NB4 (cell line): ENCODE measurements at regions not wholly inside any gene's neighbourhood (a gene's known extent, or its start where the extent isn't known, plus 50 kb on each side); places are given as distances from the start of the nearest gene placed in this dataset.

Experiments
- DNase-seq: peaks from one replicate; pipeline ENCODE4 v3.0.0; 2010; ENCODE audit warnings: low read depth
- H3K4me3 ChIP-seq: one replicate; pipeline ENCODE4 v1.5.1; 2011; ENCODE audit warnings: mild to moderate bottlenecking, low read depth, low read length, moderate library complexity
- CTCF ChIP-seq: IDR thresholded peaks from one replicate; pipeline ENCODE4 v1.5.1; 2012; ENCODE audit warnings: low read depth, low read length
- MYC ChIP-seq: IDR thresholded peaks from 2 replicates; pipeline ENCODE4 v1.6.1; 2011; ENCODE audit warnings: low read depth, low read length
- POLR2A ChIP-seq: IDR thresholded peaks from 2 replicates; pipeline ENCODE4 v1.6.1; 2011; ENCODE audit warnings: mild to moderate bottlenecking; ENCODE audit not compliant: insufficient read length; ENCODE audit errors: extremely low read depth
- TF ChIP-seq, protein P1 (sequence below): IDR thresholded peaks from 2 replicates; pipeline ENCODE4 v1.6.1; 2011; ENCODE audit warnings: low read depth, low read length

DNA sequence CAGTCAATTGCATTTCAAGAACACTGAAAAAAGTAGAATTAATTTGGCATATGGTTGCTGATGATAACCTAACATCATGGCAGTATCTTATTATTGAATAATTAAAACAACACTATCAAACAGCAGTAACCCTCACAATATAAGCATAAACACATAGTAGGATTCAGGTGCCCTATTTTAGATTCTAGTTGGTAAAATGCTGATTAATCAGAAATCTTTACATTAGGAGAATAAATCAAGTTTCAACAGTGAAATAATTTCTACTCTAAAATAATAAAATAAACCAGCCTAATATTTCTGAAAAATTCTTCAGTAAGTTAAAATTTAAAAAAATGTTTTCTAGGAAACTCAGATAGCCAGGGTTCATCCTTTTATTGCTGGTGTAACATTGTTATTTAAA is 76.4 kb upstream of the NUDT12 start:
- DNase-seq = no peak
- TF ChIP-seq CTCF = no peak
- TF ChIP-seq MYC = no peak
- TF ChIP-seq, protein P1, sequence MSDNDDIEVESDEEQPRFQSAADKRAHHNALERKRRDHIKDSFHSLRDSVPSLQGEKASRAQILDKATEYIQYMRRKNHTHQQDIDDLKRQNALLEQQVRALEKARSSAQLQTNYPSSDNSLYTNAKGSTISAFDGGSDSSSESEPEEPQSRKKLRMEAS = no peak
- no peak for TF ChIP-seq POLR2A
- H3K4me3 ChIP-seq = no peak overlapping the region

GRCh38 chr5:103624675-103625074 is 62.1 kb upstream of the NUDT12 start:
- no peak overlapping the region for H3K4me3 ChIP-seq
- no peak for DNase-seq
- TF ChIP-seq MYC (no peak), POLR2A (no peak), CTCF (no peak)
- TF ChIP-seq, protein P1 = no peak

- DNase-seq = no peak
- no peak overlapping the region for H3K4me3 ChIP-seq
- TF ChIP-seq MYC (no peak), CTCF (no peak), POLR2A (no peak)
- TF ChIP-seq, protein P1 = no peak
Measured at GRCh38 chr5:103624035-103624480, 61.5 kb upstream of the NUDT12 start.

DNA sequence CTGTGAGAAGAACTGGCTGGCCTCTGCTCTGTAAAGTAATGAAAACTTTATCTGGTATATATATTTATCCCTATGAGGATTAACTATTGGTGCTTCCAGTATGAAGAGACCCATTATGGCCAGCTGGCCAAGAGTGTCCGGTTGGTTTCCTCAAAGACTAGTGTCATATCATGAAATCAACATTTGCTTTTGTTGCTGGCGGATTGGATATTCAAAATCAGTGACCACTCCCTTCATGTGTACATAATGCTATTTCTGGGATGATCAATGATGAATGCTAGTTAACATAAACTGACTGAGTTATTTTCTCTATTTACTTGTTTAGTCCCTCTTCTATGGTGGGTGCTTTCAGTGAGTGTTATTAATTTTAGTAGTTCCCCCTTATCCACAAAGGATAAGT is 60.8 kb upstream of the NUDT12 start:
- no peak for DNase-seq
- TF ChIP-seq MYC (no peak), POLR2A (no peak), CTCF (no peak)
- TF ChIP-seq, protein P1 = no peak
- H3K4me3 ChIP-seq = no peak overlapping the region

GRCh38 chr5:103621548-103621930 is 59.0 kb upstream of the NUDT12 start:
- H3K4me3 ChIP-seq = no peak overlapping the region
- TF ChIP-seq, protein P1 = no peak
- TF ChIP-seq POLR2A (no peak), MYC (no peak), CTCF (no peak)
- no peak for DNase-seq
